ENCODE measurements at regions not wholly inside any gene's neighbourhood (a gene's known extent, or its start where the extent isn't known, plus 50 kb on each side); places are given as distances from the start of the nearest gene placed in this dataset.

GRCh38 chr11:116421529-116422185 lies 351.1 kb downstream of the BUD13 start:
- TF ChIP-seq, protein P1, sequence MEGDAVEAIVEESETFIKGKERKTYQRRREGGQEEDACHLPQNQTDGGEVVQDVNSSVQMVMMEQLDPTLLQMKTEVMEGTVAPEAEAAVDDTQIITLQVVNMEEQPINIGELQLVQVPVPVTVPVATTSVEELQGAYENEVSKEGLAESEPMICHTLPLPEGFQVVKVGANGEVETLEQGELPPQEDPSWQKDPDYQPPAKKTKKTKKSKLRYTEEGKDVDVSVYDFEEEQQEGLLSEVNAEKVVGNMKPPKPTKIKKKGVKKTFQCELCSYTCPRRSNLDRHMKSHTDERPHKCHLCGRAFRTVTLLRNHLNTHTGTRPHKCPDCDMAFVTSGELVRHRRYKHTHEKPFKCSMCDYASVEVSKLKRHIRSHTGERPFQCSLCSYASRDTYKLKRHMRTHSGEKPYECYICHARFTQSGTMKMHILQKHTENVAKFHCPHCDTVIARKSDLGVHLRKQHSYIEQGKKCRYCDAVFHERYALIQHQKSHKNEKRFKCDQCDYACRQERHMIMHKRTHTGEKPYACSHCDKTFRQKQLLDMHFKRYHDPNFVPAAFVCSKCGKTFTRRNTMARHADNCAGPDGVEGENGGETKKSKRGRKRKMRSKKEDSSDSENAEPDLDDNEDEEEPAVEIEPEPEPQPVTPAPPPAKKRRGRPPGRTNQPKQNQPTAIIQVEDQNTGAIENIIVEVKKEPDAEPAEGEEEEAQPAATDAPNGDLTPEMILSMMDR (IDR thresholded peaks at IDR 0.05) = no peak
- no peak for TF ChIP-seq EZH2 (IDR thresholded peaks at IDR 0.05)
